ENCODE measurements at regions not wholly inside any gene's neighbourhood (a gene's known extent, or its start where the extent isn't known, plus 50 kb on each side); places are given as distances from the start of the nearest gene placed in this dataset.

DNA sequence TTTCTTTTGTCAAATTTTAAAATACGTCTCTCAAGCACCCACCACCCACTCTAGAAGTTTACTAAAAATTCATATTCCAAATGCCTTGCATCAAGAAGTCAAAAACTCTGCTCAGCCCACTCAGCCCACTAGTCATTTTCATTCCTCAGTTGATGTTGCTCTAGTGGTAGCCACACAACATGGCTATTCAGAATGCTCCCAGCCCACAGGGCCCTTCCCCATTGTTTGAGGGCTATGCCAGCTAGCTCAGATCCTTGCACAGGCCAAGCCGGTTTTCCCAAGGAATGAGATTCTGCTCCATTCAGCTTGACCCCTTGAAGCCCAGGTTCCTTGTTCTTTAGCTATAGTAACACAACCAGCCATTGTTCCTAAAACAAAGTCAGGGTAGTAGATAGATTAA, 297.5 kb upstream of the RASGEF1B start:
- no peak overlapping the region for H3K4me3 ChIP-seq
- 93% methylated on average over 2 of the region's 2 CpGs for WGBS
- no peak overlapping the region for H3K27ac ChIP-seq (replicated peaks in 1 of 4)
- intact Hi-C loops (cut with DNase I), result no loop called here
- H3K36me3 ChIP-seq, result no peaks in the 10 kb centered on the region
- H3K4me1 ChIP-seq, result no peaks in the 10 kb centered on the region
- no peaks in the 10 kb centered on the region for H3K9me3 ChIP-seq
- no peaks in the 10 kb centered on the region for H3K27me3 ChIP-seq
- TF ChIP-seq POLR2A (IDR thresholded peaks at IDR 0.05; ENCODE audit: low read depth), result no peak
- TF ChIP-seq POLR2AphosphoS5 (IDR thresholded peaks at IDR 0.05), result no peak
- no peak for TF ChIP-seq EP300 (IDR thresholded peaks at IDR 0.05)
- DNase-seq (ENCODE audit: extremely low spot score), result no peak

DNA sequence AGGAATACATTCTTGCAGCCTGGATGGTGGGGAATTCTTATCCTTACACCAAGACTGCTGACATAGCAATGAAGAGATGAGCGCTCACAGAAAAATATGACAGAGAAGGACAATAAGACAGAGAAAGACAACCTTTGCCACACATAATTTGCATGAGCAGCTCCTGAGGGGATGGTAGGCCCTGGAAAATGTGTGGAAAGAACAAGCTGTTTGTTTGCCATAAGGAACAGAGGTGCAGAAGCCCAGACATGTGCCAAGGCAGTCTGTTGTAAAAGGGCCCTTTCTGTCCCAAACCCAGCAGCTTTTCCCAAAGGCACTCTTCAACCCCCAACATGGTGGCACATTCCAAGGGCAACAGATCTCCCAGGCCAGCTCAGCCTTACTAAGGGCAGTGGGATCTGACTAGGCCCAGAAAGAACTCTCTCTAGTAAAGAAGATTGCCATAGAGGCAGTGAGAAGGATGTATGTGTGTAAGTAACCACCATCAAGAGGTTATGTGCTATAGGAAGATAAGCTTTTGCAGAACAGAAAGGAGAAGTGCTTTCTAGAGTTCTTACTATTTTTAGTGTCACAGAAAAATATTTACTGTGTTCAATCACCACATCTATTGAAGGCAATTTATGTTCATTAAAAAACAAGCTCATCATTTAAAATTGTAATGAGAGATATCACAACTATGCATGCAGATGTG, 287.0 kb upstream of the RASGEF1B start:
- H3K27me3 ChIP-seq, result no peaks in the 10 kb centered on the region
- no peak for DNase-seq (ENCODE audit: extremely low spot score)
- H3K36me3 ChIP-seq, result no peaks in the 10 kb centered on the region
- no peak overlapping the region for H3K27ac ChIP-seq (replicated peaks in 1 of 4)
- intact Hi-C loops (cut with DNase I), result no loop called here
- H3K4me3 ChIP-seq, result no peak overlapping the region
- 92% methylated on average over 1 of the region's 1 CpG for WGBS
- no peak for TF ChIP-seq CTCF (IDR thresholded peaks at IDR 0.05)
- TF ChIP-seq POLR2AphosphoS5 (IDR thresholded peaks at IDR 0.05), result no peak
- TF ChIP-seq POLR2A (IDR thresholded peaks at IDR 0.05; ENCODE audit: low read depth), result no peak
- TF ChIP-seq EP300 (IDR thresholded peaks at IDR 0.05), result no peak
- no peaks in the 10 kb centered on the region for H3K4me1 ChIP-seq
- H3K9me3 ChIP-seq, result no peaks in the 10 kb centered on the region

DNA sequence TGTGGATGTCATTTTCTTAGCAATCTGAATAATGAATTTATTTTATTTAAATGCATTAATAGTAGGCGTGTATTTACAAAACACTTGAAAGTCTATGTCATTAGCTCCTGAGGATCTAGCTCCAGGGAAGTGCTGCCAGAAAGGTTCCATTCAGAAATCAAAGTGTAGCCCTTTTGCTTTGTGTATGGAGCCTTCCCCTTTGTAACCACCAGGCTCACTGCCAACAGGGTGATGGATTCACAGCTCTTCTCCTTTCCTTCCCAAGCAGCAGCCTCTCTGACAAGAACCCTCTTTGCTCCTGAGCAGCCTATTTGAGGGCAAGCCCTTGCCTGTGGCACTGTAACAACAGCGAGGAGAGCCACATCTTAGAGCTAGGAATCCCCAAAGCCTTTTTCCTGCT, 286.0 kb upstream of the RASGEF1B start:
- no peak for TF ChIP-seq POLR2A (IDR thresholded peaks at IDR 0.05; ENCODE audit: low read depth)
- TF ChIP-seq POLR2AphosphoS5 (IDR thresholded peaks at IDR 0.05), result no peak
- TF ChIP-seq EP300 (IDR thresholded peaks at IDR 0.05), result no peak
- TF ChIP-seq CTCF (IDR thresholded peaks at IDR 0.05), result no peak
- WGBS, result 95% methylated on average over 2 of the region's 2 CpGs
- DNase-seq (ENCODE audit: extremely low spot score), result no peak
- intact Hi-C loops (cut with DNase I), result no loop called here
- H3K9me3 ChIP-seq, result no peaks in the 10 kb centered on the region
- no peaks in the 10 kb centered on the region for H3K36me3 ChIP-seq
- H3K4me1 ChIP-seq, result no peaks in the 10 kb centered on the region
- no peak overlapping the region for H3K4me3 ChIP-seq
- no peak overlapping the region for H3K27ac ChIP-seq (replicated peaks in 1 of 4)
- no peaks in the 10 kb centered on the region for H3K27me3 ChIP-seq

- no peaks in the 10 kb centered on the region for H3K4me1 ChIP-seq
- H3K36me3 ChIP-seq, result no peaks in the 10 kb centered on the region
- H3K27me3 ChIP-seq, result no peaks in the 10 kb centered on the region
- H3K9me3 ChIP-seq, result no peaks in the 10 kb centered on the region
- DNase-seq (ENCODE audit: extremely low spot score), result no peak
- TF ChIP-seq CTCF (IDR thresholded peaks at IDR 0.05), result no peak
- TF ChIP-seq POLR2A (IDR thresholded peaks at IDR 0.05; ENCODE audit: low read depth), result no peak
- TF ChIP-seq POLR2AphosphoS5 (IDR thresholded peaks at IDR 0.05), result no peak
- TF ChIP-seq EP300 (IDR thresholded peaks at IDR 0.05), result no peak
- 82% methylated on average over 3 of the region's 3 CpGs for whole genome bisulfite sequencing
- intact Hi-C loops (cut with DNase I), result no loop called here
- H3K27ac ChIP-seq (replicated peaks in 1 of 4), result no peak overlapping the region
- H3K4me3 ChIP-seq, result no peak overlapping the region
Measured at GRCh38 chr4:81756973-81757372, 285.3 kb upstream of the RASGEF1B start.

- TF ChIP-seq CTCF (IDR thresholded peaks at IDR 0.05) (no peak), POLR2AphosphoS5 (IDR thresholded peaks at IDR 0.05) (no peak), POLR2A (IDR thresholded peaks at IDR 0.05; ENCODE audit: low read depth) (no peak), EP300 (IDR thresholded peaks at IDR 0.05) (no peak)
- WGBS, result 59% methylated on average over 2 of the region's 2 CpGs
- H3K27ac ChIP-seq (replicated peaks in 1 of 4), result no peak overlapping the region
- no peaks in the 10 kb centered on the region for H3K27me3 ChIP-seq
- no peaks in the 10 kb centered on the region for H3K4me1 ChIP-seq
- H3K36me3 ChIP-seq, result no peaks in the 10 kb centered on the region
- no peak for DNase-seq (ENCODE audit: extremely low spot score)
- H3K4me3 ChIP-seq, result no peak overlapping the region
- intact Hi-C loops (cut with DNase I), result no loop called here
- H3K9me3 ChIP-seq, result no peaks in the 10 kb centered on the region
Measured at GRCh38 chr4:81756042-81756441, 284.3 kb upstream of the RASGEF1B start.
